Effector CD8-positive, alpha-beta T cell (primary cell): ENCODE measurements at regions not wholly inside any gene's neighbourhood (a gene's known extent, or its start where the extent isn't known, plus 50 kb on each side); places are given as distances from the start of the nearest gene placed in this dataset.

Source experiments
- DNase-seq: peaks from one replicate; lab custom pipeline; 2025; lab: John Stamatoyannopoulos, UW

DNA sequence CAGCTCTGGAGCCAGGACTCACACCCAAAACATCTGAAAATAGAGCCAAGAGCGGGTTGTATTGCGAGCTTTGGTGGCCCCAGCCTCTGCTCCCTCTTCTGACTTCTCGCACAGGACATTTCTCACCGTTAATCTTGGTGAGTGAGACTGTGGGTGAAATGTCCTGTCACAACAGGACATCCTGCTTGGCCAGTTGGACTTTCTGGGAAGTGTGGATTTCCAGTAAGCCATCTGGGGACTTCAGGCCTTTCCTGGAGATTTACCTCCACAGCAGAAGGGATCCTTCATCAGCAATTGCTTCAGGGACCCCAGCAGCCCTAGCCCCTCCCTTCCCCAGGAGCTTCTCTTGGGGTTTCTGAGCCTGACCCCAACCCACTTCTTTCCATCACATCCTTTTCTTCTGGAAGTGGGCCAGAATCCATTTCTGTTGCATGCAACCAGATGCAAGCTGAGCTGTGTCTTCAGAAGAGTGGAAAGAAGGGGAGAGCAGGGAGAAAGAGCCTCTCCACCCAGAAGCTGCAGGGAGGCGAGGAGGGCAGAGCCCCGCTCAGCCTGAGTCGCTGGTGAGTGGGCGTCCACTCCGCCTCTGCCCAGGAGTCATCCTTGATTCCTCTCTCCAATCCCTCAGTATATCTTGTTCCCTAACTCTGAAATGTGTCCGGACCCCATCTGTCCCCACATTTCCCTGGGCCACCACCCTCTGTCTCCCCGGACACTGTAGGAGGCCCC lies 50.3 kb upstream of the GADD45G start:
- no peak for DNase-seq

DNA sequence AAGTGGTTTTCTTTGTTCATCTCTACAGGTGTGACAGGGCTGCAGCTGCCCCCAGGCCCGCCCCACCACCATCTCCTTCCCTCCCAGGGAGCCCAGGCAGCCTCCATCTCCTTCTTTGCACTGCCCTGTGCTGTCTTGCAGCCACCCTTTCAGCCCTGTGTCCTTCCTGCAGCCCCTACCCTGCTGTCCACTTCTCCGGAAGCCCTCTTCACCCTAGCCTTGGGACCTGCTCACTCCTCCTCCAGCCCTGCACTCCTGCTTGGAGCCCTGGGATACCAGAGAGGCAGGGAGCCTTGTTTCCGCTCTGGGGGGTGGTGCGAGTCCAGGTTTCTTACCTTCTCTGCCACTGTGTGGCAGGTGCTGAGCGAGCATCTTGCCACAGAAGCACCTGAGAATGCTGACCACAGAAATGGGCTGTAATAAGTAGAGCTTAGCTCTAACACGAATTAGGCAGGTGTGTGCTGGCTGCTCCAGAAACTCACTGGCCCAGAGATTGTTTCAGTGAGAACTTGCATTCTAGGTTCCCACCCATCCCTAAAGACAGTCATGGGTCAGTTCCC lies 51.3 kb upstream of the GADD45G start:
- DNase-seq: no peak

DNA sequence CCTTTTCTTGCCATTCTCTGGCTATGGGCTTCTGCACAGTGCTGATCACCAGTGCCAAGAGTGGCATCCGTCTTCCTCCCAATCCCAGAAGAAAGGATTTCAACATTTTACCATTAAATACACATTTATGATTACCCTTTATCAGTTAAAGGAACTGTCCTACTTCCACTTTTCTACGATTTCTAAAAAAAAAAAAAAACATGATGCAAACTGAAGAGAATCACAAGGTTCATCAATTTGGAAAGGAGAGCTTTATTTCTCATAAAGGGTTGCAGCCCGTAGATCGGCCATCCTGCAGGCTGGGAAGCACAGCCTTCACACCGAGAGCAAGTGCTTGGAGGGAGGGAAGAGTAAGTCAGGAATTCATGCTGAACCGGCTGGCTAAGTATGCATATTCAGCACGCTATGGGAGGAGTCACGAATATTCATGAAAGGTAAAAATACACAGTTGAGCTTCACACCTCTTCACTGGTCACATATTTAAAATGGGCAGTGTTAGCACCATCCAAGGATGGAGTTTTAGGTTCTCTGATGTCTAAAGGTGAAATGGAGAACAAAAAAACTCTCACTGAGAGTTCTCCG lies 52.5 kb upstream of the SEMA4D start:
- DNase-seq: no peak

DNA sequence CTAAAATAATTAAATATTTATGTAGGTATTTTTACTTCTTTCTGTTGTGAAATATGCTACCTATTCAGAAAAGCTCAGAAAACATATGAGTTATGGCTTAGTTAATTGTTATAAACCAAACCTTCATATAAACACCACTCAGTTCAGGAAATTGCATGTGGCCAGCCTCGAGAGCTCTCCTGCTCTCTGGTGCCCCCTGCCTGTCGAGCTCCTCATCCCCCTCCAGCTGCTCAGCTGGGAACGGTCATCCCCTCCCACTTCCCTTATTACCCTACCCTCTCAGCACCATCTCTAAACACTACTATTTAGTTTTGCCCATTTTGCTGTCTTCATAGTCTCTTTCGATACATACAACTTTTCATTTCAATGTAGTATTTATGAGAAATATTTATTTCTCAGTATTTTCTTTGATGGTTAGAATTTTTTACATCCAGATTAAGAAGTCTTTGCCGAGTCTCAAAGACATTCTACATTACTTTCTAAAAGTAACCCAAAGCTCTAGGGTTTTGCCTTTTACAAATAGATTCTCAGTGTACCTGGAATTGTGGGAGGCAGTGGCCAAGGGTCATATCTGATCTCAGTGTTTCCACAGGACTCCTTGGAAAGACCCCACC lies 51.2 kb upstream of the SEMA4D start:
- peak; percentile 70 for DNase-seq

DNA sequence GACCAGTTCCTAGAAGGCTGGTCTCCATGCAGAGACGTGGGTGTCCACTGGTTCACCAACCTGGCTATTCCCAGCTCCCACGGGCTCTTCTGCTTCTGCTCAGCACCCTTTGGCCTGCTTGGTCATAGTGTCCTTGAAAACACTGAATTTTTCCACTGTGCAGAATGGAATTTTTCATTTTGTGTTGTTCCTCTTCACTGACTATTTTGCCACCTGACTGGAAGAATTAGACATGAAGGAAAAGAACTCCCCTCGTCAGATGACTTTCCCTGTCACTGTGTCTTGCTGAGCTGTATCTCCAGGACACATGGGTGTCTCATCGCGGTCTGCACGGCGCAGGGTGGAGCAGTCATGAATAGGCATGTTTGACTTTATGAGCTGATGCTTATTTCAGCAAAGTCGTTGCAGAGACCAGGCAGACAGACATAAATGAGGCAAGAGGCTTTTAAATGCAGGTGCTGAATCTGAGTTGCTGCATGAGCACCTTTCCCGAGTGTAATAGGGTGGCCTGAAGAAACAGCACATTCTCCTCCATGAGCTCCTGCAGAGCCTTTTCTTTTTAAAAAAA lies 50.2 kb upstream of the SEMA4D start:
- DNase-seq: no peak
